ENCODE measurements at regions not wholly inside any gene's neighbourhood (a gene's known extent, or its start where the extent isn't known, plus 50 kb on each side); places are given as distances from the start of the nearest gene placed in this dataset.

GRCh38 chr9:13524245-13524644 lies 244.8 kb upstream of the MPDZ start:
- Histone ChIP-seq H2AFZ (no peak overlapping the region), H3K4me3 (no peak overlapping the region), H3K27me3 (ENCODE audit: insufficient read depth) (no peaks in the 10 kb centered on the region), H3K79me2 (replicated peaks; ENCODE audit: insufficient read depth) (no peaks in the 10 kb centered on the region), H3F3A (replicated peaks; ENCODE audit: low read depth) (no peaks in the 10 kb centered on the region), H3K4me1 (ENCODE audit: insufficient read depth) (0 out of 2 replicates have a peak, but pooled peaks cover 5% of the 10 kb centered on the region), H3K36me3 (ENCODE audit: insufficient read depth) (no peaks in the 10 kb centered on the region), H4K20me1 (replicated peaks; ENCODE audit: insufficient read depth) (no peaks in the 10 kb centered on the region), H3K27ac (ENCODE audit: low read depth) (no peak overlapping the region; the same call in 1 of the 2 replicates), H3K9me2 (ENCODE audit: insufficient read depth) (0 out of 2 replicates have a peak, but pooled peaks cover 2% of the 10 kb centered on the region), H3K4me2 (no peak overlapping the region)
- H3K36me3 Mint-ChIP-seq (ENCODE audit: low read depth): no peaks in the 10 kb centered on the region
- ATAC-seq (peak; percentile 50; the same call in 2 of the 3 replicates), DNase-seq (ENCODE audit: low spot score) (peak; percentile 64)
- H3K4me3 Mint-ChIP-seq: no peak overlapping the region
- H3K9me3 Mint-ChIP-seq: no peaks in the 10 kb centered on the region
- no peaks in the 10 kb centered on the region for H3K27me3 Mint-ChIP-seq (ENCODE audit: insufficient read depth, low read depth, poor library complexity)
- H3K4me1 Mint-ChIP-seq: peaks cover 13% of the 10 kb centered on the region
- H3K27ac Mint-ChIP-seq: no peak overlapping the region; the same call in 1 of the 2 replicates
- TF ChIP-seq JUNB (IDR thresholded peaks at IDR 0.05; ENCODE audit: unreplicated experiment) (no peak), POLR2AphosphoS5 (IDR thresholded peaks at IDR 0.05; ENCODE audit: low read depth) (no peak), EZH2phosphoT487 (IDR thresholded peaks at IDR 0.05; ENCODE audit: unreplicated experiment) (no peak), CTCF (conservative IDR thresholded peaks at IDR 0.05; ENCODE audit: low read depth in 2 of 2) (no peak), EZH2 (IDR thresholded peaks at IDR 0.05; ENCODE audit: low read depth, unreplicated experiment) (no peak), REST (IDR thresholded peaks at IDR 0.05; ENCODE audit: unreplicated experiment) (no peak), CREB1 (CRISPR knock-in tag; IDR thresholded peaks at IDR 0.05; ENCODE audit: low read depth) (no peak), ZNF331 (CRISPR knock-in tag; IDR thresholded peaks at IDR 0.05; ENCODE audit: low read depth) (no peak), NANOG (IDR thresholded peaks at IDR 0.05; ENCODE audit: borderline replicate concordance) (no peak), ETS1 (IDR thresholded peaks at IDR 0.05) (no peak), ZNF114 (CRISPR knock-in tag; IDR thresholded peaks at IDR 0.05) (no peak), ZNF462 (CRISPR knock-in tag; IDR thresholded peaks at IDR 0.05) (no peak), STAT1 (IDR thresholded peaks at IDR 0.05; ENCODE audit: unreplicated experiment) (no peak)

Data from GM23338 (cell line).